PC-3 (cell line): ENCODE measurements at regions not wholly inside any gene's neighbourhood (a gene's known extent, or its start where the extent isn't known, plus 50 kb on each side); places are given as distances from the start of the nearest gene placed in this dataset.

Experiments used
- EZH2 ChIP-seq: fragments of 300-600 bp; sonication (generic); IDR thresholded peaks from one replicate; pipeline ENCODE4 v1.6.1; 2017; ENCODE audit warnings: antibody characterized with exemption, mild to moderate bottlenecking, low read length; ENCODE audit not compliant: unreplicated experiment
- EZH2phosphoT487 ChIP-seq: fragments of 300-600 bp; sonication (generic); IDR thresholded peaks from 2 replicates; pipeline ENCODE4 v1.6.1; 2018; ENCODE audit warnings: mild to moderate bottlenecking, antibody characterized with exemption, low read length, borderline replicate concordance
- TF ChIP-seq, protein P1 (sequence below): fragments of 300-600 bp; sonication (generic); conservative IDR thresholded peaks from 2 replicates; pipeline ENCODE4 v1.5.1; 2017; ENCODE audit warnings: antibody characterized with exemption, low read depth, mild to moderate bottlenecking, low read length

DNA sequence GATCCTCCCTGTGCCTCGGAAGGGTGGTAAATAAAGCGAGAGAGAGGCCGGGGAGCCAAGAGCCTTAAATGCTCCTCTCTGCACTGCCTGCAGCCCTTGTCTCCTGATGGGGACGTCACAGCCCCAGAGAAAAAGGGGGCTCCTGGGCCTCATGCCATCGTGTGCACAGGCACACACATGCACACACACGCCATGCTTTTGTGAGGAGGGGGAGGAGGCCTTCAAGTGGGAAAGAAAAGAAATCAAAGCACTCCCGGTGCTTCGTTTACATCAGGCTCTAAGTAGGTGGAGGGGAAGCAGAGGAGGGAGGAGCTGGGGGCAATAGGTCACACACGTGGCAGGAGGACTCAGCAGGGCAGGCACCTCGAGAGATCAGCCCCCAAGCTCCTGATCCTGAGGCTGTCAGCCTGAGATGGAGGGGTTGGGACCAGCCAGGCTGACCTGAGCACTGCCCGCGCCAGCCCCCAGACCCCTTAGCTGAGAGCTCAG is 68.2 kb upstream of the NECTIN1 start:
- TF ChIP-seq, protein P1, sequence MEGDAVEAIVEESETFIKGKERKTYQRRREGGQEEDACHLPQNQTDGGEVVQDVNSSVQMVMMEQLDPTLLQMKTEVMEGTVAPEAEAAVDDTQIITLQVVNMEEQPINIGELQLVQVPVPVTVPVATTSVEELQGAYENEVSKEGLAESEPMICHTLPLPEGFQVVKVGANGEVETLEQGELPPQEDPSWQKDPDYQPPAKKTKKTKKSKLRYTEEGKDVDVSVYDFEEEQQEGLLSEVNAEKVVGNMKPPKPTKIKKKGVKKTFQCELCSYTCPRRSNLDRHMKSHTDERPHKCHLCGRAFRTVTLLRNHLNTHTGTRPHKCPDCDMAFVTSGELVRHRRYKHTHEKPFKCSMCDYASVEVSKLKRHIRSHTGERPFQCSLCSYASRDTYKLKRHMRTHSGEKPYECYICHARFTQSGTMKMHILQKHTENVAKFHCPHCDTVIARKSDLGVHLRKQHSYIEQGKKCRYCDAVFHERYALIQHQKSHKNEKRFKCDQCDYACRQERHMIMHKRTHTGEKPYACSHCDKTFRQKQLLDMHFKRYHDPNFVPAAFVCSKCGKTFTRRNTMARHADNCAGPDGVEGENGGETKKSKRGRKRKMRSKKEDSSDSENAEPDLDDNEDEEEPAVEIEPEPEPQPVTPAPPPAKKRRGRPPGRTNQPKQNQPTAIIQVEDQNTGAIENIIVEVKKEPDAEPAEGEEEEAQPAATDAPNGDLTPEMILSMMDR = no peak
- TF ChIP-seq EZH2 = no peak
- no peak for TF ChIP-seq EZH2phosphoT487
